WTC11 (cell line): ENCODE measurements at regions not wholly inside any gene's neighbourhood (a gene's known extent, or its start where the extent isn't known, plus 50 kb on each side); places are given as distances from the start of the nearest gene placed in this dataset.

Experiments
- ATAC-seq: fragments of 200-7000 bp; cut with Tn5 transposase; 2 replicates; pipeline ENCODE4 v1.10.0; 2021; ENCODE audit warnings: mild to moderate bottlenecking, moderate library complexity
- CTCF ChIA-PET: fragments of 300-600 bp; sonication (Branson Sonifier 250); formaldehyde crosslinking; loops from one replicate; lab custom pipeline; 2021; ENCODE audit warnings: antibody characterized with exemption; lab: Charles Lee
- POLR2A ChIA-PET: fragments of 350-600 bp; sonication (Branson Sonifier 250); formaldehyde crosslinking; loops from one replicate; lab custom pipeline; 2021; ENCODE audit warnings: antibody characterized with exemption; lab: Charles Lee
- DNase-seq: peaks from one replicate; pipeline ENCODE4 v3.0.0; 2021; ENCODE audit warnings: low spot score
- H3K27ac Mint-ChIP-seq: 2 replicates; pipeline ENCODE4 v1.8.0; 2021; ENCODE audit warnings: mixed read lengths
- H3K27me3 Mint-ChIP-seq: 2 replicates; pipeline ENCODE4 v1.8.0; 2021; ENCODE audit warnings: low read depth, mild to moderate bottlenecking, moderate library complexity, mixed read lengths
- H3K36me3 Mint-ChIP-seq: 2 replicates; pipeline ENCODE4 v1.8.0; 2021; ENCODE audit warnings: mixed read lengths
- H3K4me1 Mint-ChIP-seq: 2 replicates; pipeline ENCODE4 v1.8.0; 2022; ENCODE audit warnings: mixed read lengths
- H3K4me3 Mint-ChIP-seq: 2 replicates; pipeline ENCODE4 v1.8.0; 2021; ENCODE audit warnings: mild to moderate bottlenecking, moderate library complexity, mixed read lengths
- H3K9me3 Mint-ChIP-seq: 2 replicates; pipeline ENCODE4 v1.8.0; 2021; ENCODE audit warnings: mixed read lengths
- ARID4B ChIP-seq: sonication (generic); formaldehyde crosslinking; IDR thresholded peaks from 2 replicates; pipeline ENCODE4 v1.8.0; 2023; ENCODE audit warnings: missing genetic modification reagents, mild to moderate bottlenecking, borderline replicate concordance
- ATF3 ChIP-seq: sonication (generic); formaldehyde crosslinking; conservative IDR thresholded peaks from 2 replicates; pipeline ENCODE4 v1.8.1; 2022; ENCODE audit warnings: mild to moderate bottlenecking, missing genetic modification reagents
- ATF6 ChIP-seq: sonication (generic); formaldehyde crosslinking; IDR thresholded peaks from 2 replicates; pipeline ENCODE4 v1.8.1; 2023; ENCODE audit warnings: mild to moderate bottlenecking, missing genetic modification reagents
- CDX4 ChIP-seq: fragments of 250-450 bp; sonication (Bioruptor Pico); IDR thresholded peaks from 2 replicates; pipeline ENCODE4 v1.9.0; 2021; ENCODE audit warnings: moderate library complexity, mild to moderate bottlenecking, inconsistent platforms, borderline replicate concordance
- E2F1 ChIP-seq: sonication (generic); formaldehyde crosslinking; IDR thresholded peaks from 2 replicates; pipeline ENCODE4 v1.8.0; 2022; ENCODE audit warnings: mild to moderate bottlenecking, missing genetic modification reagents
- IRF2 ChIP-seq: sonication (generic); formaldehyde crosslinking; IDR thresholded peaks from 2 replicates; pipeline ENCODE4 v1.8.0; 2022; ENCODE audit warnings: low read depth, missing genetic modification reagents, borderline replicate concordance
- JUN ChIP-seq: sonication (generic); formaldehyde crosslinking; IDR thresholded peaks from 2 replicates; pipeline ENCODE4 v1.8.0; 2023; ENCODE audit warnings: mild to moderate bottlenecking, missing genetic modification reagents
- MYBL2 ChIP-seq: sonication (generic); formaldehyde crosslinking; IDR thresholded peaks from 2 replicates; pipeline ENCODE4 v1.8.1; 2023; ENCODE audit warnings: mild to moderate bottlenecking, moderate library complexity, missing genetic modification reagents
- NFYB ChIP-seq: sonication (generic); formaldehyde crosslinking; conservative IDR thresholded peaks from 2 replicates; pipeline ENCODE4 v1.8.0; 2022; ENCODE audit warnings: low read depth, missing genetic modification reagents
- NR2C2 ChIP-seq: sonication (generic); formaldehyde crosslinking; IDR thresholded peaks from 2 replicates; pipeline ENCODE4 v1.8.0; 2022; ENCODE audit warnings: mild to moderate bottlenecking, missing genetic modification reagents
- RELA ChIP-seq: sonication (generic); formaldehyde crosslinking; IDR thresholded peaks from 2 replicates; pipeline ENCODE4 v1.8.1; 2022; ENCODE audit warnings: missing genetic modification reagents, mild to moderate bottlenecking, borderline replicate concordance
- RORB ChIP-seq: fragments of 250-450 bp; sonication (Bioruptor Pico); IDR thresholded peaks from 2 replicates; pipeline ENCODE4 v1.9.0; 2021; ENCODE audit warnings: mild to moderate bottlenecking
- SMAD3 ChIP-seq: sonication (generic); formaldehyde crosslinking; IDR thresholded peaks from 2 replicates; pipeline ENCODE4 v1.8.0; 2022; ENCODE audit warnings: missing genetic modification reagents, mild to moderate bottlenecking, borderline replicate concordance
- SMAD4 ChIP-seq: sonication (generic); formaldehyde crosslinking; IDR thresholded peaks from 2 replicates; pipeline ENCODE4 v1.8.0; 2022; ENCODE audit warnings: mild to moderate bottlenecking, missing genetic modification reagents
- TCF7 ChIP-seq: sonication (generic); formaldehyde crosslinking; IDR thresholded peaks from 2 replicates; pipeline ENCODE4 v1.8.0; 2022; ENCODE audit warnings: mild to moderate bottlenecking, low read depth, missing genetic modification reagents, moderate library complexity
- ZNF263 ChIP-seq: sonication (generic); formaldehyde crosslinking; IDR thresholded peaks from 2 replicates; pipeline ENCODE4 v1.8.1; 2022; ENCODE audit warnings: low read depth, mild to moderate bottlenecking, moderate library complexity, missing genetic modification reagents
- ZNF281 ChIP-seq: sonication (generic); formaldehyde crosslinking; IDR thresholded peaks from 2 replicates; pipeline ENCODE4 v1.8.0; 2023; ENCODE audit warnings: mild to moderate bottlenecking, missing genetic modification reagents
- ZNF425 ChIP-seq: fragments of 250-450 bp; sonication (Bioruptor Pico); conservative IDR thresholded peaks from 2 replicates; pipeline ENCODE4 v1.9.0; 2021; ENCODE audit warnings: mild to moderate bottlenecking
- ZNF671 ChIP-seq: fragments of 250-450 bp; sonication (Bioruptor Pico); IDR thresholded peaks from 2 replicates; pipeline ENCODE4 v1.8.0; 2021; ENCODE audit warnings: mild to moderate bottlenecking

GRCh38 chr6:163766936-163767335 lies 352.4 kb downstream of the QKI start (continued):
- no peak for TF ChIP-seq SMAD3
- TF ChIP-seq JUN (CRISPR knock-in tag) = no peak
- TF ChIP-seq TCF7 (CRISPR knock-in tag) = no peak
- no peak for TF ChIP-seq CDX4 (CRISPR knock-in tag)

GRCh38 chr6:163765335-163765734 lies 350.8 kb downstream of the QKI start:
- POLR2A ChIA-PET = interaction anchor here (0.7 kb wide), 1 partner anchor 1561 kb away, joined by 10 read pairs; no protein-coding TSS in a partner anchor
- CTCF ChIA-PET = no interaction called here
- no peak overlapping the region for H3K27ac Mint-ChIP-seq
- DNase-seq (no peak), ATAC-seq (no peak)
- H3K27me3 Mint-ChIP-seq = no peaks in the 10 kb centered on the region
- H3K4me1 Mint-ChIP-seq = peaks cover 13% of the 10 kb centered on the region
- TF ChIP-seq RORB (CRISPR knock-in tag) = no peak
- H3K9me3 Mint-ChIP-seq = no peaks in the 10 kb centered on the region
- no peaks in the 10 kb centered on the region for H3K36me3 Mint-ChIP-seq
- no peak overlapping the region for H3K4me3 Mint-ChIP-seq

- H3K4me1 Mint-ChIP-seq = peaks cover 15% of the 10 kb centered on the region
- no peak overlapping the region for H3K4me3 Mint-ChIP-seq
- ChIA-PET POLR2A (no interaction called here), CTCF (no interaction called here)
- H3K9me3 Mint-ChIP-seq = no peaks in the 10 kb centered on the region
- no peaks in the 10 kb centered on the region for H3K27me3 Mint-ChIP-seq
- DNase-seq (no peak), ATAC-seq (no peak)
- H3K36me3 Mint-ChIP-seq = no peaks in the 10 kb centered on the region
- H3K27ac Mint-ChIP-seq = no peak overlapping the region
- no peak for TF ChIP-seq CDX4 (CRISPR knock-in tag)
- TF ChIP-seq ATF6 (CRISPR knock-in tag) = no peak
- TF ChIP-seq ARID4B = no peak
- TF ChIP-seq MYBL2 (CRISPR knock-in tag) = no peak
- TF ChIP-seq IRF2 = no peak
- no peak for TF ChIP-seq ZNF425
- no peak for TF ChIP-seq SMAD3
- no peak for TF ChIP-seq SMAD4
- TF ChIP-seq ZNF263 (CRISPR knock-in tag) = no peak
- TF ChIP-seq RELA (CRISPR knock-in tag) = no peak
- no peak for TF ChIP-seq E2F1 (CRISPR knock-in tag)
- TF ChIP-seq ZNF281 (CRISPR knock-in tag) = no peak
- no peak for TF ChIP-seq NR2C2
- no peak for TF ChIP-seq ZNF671 (CRISPR knock-in tag)
- TF ChIP-seq NFYB (CRISPR knock-in tag) = no peak
- TF ChIP-seq ATF3 (CRISPR knock-in tag) = no peak
These were observed 350.0 kb downstream of the QKI start for GRCh38 chr6:163764565-163764964.
